OCI-M2 (cell line): ENCODE measurements at regions not wholly inside any gene's neighbourhood (a gene's known extent, or its start where the extent isn't known, plus 50 kb on each side); places are given as distances from the start of the nearest gene placed in this dataset.
"Not testable (repeated sequence)": the region's sequence is repeated elsewhere in the genome, so short reads cannot be mapped to it uniquely, and the experiment has no call there.

ENCODE experiments used
- DNase-seq: peaks from one replicate; lab custom pipeline; 2025; ENCODE audit not compliant: unreplicated experiment; lab: John Stamatoyannopoulos, UW

DNA sequence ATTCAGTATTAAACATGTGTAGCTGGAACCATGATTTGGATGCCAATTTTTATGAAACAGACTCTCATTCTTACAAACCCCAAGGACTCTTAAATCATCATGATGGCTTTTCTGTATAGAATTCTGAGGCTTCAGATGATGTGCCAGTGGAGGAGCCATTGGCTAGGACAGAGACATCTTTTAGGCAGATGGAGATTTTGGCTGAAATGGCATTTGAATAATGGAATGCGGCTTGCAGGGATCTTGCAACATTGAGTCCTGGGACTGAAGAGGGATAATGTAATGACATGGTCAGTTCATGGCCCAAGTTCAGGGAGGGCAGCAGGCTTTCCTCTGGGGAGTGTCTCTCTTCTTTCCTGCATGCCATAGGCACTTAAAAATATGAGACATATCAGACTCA lies 172.4 kb downstream of the ABCA8 start:
- DNase-seq: no peak

DNA sequence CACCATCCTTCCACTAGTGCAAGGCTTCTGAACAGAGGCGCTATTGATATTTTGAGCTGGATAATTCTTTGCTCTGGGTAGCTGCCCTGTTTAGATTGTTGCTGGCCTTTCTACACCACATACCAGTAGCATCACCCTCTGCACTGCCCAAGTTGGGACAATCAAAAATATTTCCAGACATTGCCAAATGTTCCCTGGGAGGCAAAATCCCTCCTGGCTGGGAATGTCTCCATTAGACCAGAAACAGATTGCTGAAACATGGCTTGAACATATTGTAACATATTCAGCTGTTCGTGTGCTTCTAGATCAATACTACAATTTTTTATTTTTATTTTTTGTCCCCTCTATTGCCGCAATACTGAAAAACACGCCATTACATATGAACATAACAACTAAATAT lies 174.6 kb downstream of the ABCA8 start:
- no peak for DNase-seq

DNA sequence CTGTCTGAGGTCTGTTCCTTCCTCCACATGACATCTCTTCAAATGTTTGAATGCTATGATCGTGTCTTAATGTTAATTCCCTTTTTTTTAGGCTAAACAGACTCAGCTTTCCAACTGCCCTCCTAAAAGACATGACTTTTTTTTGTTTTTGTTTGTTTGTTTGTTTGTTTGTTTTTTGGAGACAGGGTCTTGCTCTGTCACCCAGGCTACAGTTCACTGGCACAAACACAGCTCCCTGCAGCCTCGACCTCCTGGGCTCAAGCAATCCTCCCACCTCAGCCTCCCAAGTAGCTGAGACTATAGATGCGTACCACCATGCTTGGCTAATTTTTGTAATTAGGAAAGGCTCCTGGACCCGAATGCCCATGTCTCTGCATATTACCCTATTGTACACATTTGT lies 176.5 kb downstream of the ABCA8 start:
- no peak for DNase-seq

- DNase-seq: no peak
These were observed 176.9 kb upstream of the FAM20A start for GRCh38 chr17:68777856-68778694.

DNA sequence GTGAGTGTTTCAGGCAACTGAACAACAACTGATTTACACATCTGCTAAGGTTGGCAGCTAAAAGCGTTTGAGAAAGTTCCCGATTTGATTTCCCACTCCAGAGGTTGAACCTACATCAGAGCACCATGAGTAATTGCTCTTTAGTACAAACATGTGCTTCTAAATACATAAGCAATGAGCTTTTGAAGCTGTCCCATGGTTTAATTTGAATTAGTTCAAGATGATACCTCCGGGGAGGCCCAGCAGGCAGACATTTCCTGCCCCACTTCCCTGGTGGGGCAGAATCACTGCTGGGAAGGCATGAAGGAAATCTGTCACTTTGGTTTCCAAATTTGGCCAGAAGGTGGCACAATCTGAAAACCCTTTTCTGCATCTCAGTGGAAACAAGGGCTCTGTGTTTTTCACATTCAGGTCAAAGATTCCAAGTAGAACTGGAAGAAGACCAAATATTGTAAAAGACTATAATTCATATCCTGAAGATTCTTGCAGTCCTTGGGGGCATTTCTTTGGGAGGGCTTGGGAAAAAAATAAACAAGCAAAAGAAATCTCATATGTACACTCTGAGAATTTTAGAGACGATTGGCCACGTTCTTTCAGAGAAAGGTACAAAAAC lies 176.2 kb upstream of the FAM20A start:
- DNase-seq: no peak

- no peak for DNase-seq
These were observed 175.3 kb upstream of the FAM20A start for GRCh38 chr17:68776451-68776850.

- DNase-seq: no peak
These were observed 174.8 kb upstream of the FAM20A start for GRCh38 chr17:68775969-68776368.

DNA sequence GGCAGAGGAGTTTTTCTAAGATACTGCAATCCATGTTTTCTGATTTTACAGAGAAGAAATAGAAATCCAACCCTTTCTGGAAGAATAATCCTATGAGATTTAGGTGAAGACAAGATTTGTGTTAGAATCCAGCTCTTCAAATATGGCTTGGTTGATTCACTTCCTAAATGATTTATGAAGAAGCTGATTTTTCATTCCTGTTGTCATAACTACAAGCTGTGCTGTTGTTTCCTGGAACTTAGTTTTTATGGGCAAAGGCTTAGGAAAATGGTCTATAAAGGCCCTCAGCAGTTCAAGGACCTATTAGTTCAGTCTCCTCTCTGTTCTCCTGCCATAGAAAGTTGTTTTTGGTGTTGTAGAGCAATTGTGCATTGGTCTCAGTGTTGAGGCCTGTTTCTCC lies 174.2 kb upstream of the FAM20A start:
- DNase-seq: no peak

- DNase-seq: no peak
These were observed 170.8 kb upstream of the FAM20A start for GRCh38 chr17:68771867-68772515.

GRCh38 chr17:68768804-68769203 lies 167.6 kb upstream of the FAM20A start:
- DNase-seq: no peak

DNA sequence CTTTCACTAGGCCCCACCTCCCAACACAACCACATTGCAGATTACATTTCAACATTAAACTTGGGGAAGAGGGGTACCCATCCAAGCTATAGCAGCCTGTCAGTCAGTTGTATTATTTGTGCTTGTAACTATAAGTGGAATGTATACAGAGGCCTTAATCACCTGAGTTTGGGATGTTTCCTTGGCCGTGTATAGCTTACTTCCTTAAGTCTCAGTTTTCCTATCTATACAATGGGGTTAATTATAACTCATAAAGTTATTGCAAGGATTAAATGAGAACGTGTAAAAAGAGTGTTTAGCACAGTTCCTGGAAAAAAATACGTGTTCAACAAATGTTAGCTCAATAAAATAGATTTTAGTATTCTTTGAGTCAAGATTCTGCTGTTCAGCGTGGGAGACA lies 165.5 kb upstream of the FAM20A start:
- no peak for DNase-seq

GRCh38 chr17:68763562-68763961 lies 162.4 kb upstream of the FAM20A start:
- no peak for DNase-seq

DNA sequence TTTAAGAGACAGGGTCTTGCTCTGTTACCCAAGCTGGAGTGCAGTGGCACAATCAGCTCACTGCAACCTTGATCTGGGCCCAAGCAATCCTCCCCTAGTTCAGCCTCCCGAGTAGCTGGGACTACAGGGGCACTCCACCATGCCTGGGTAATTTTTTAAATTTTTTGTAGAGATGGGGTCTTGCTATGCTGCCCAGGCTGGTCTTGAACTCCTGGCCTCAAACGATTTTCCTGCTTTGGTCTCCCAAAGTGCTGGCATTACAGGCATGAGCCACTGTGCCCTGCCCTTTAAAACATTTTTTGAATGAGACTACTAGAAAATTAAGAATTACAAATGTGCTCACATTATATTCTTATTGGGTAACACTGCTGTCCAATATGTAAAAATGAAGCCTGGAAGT lies 161.7 kb upstream of the FAM20A start:
- DNase-seq: no peak

- DNase-seq: no peak
These were observed 158.9 kb upstream of the FAM20A start for GRCh38 chr17:68760141-68760475.

GRCh38 chr17:68759343-68760140 lies 158.4 kb upstream of the FAM20A start:
- DNase-seq: peak; percentile 19

DNA sequence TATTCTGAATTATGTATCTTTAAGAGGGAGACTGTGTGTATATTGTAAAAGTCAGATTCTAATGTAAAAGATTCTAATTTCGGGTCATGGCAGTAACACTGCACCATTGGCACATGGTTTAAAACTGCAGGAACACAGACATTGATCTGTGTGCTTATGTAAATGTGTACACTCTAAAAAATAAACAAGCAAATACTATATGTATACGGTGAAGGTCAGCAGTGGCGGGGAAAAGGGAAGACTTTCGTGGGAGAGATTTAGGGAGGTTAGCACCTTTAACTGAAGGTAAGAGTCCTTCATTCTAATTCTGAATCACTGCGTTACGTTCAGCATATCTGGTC lies 157.8 kb upstream of the FAM20A start:
- DNase-seq: no peak

GRCh38 chr17:68757866-68758757 lies 156.9 kb upstream of the FAM20A start:
- DNase-seq: not testable (repeated sequence)

DNA sequence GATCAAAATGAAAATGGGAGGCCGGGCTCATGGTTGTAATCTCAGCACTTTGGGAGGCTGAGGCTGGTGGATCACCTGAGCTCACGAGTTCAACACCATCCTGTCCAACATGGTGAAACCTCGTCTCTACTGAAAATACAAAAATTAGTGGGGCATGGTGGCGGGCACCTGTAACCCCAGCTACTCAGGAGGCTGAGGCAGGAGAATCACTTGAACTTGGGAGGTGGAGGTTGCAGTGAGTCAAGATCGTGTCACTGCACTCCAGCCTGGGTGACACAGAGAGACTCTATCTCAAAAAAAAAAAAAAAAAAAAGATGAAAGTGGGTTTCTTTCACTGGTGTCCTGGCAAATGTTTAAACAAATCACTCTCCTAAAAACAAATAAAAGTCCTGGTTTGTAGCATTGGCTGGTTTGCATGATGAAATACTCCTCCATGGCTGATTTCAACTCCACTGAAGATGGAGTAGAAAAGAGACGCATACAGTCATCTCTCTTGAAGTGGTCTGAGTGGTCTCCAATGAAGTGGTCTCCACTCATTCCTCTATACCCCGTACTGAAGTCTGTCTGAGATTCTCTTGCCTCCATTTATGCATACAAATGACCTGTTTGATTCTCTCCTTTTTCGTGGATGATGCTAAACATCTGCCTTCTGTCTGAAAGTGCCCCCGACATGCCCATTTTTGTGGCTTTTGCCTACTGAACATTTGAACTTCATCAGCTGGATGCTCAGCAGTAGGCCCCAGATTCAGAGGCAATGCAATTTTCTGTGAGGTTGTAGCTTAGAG lies 153.0 kb upstream of the FAM20A start:
- no peak for DNase-seq

GRCh38 chr17:68750208-68750562 lies 149.0 kb upstream of the FAM20A start:
- DNase-seq: no peak
